ENCODE measurements at regions not wholly inside any gene's neighbourhood (a gene's known extent, or its start where the extent isn't known, plus 50 kb on each side); places are given as distances from the start of the nearest gene placed in this dataset.

DNA sequence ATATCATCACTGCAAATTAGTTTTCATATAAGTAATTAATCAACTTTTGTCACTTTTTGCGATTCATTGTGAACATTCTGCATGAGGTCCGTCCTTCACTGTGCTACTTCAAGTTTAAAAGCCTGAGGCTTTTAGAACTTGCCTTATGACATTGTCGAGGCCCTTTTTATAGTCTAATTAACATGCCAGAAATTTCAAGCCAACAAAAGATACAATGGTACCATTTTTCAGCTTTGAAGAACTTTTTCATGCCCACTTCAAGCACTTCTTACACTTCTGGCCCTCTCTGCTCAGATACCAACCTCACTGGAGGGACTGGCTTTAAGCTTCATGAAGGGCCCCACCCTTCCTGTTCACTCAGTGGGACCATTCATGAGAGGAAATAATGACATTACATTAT, 323.1 kb downstream of the TPBG start:
- H3K36me3 ChIP-seq (replicated peaks in 1 of 2) = no peaks in the 10 kb centered on the region
- no peaks in the 10 kb centered on the region for H3K27me3 ChIP-seq
- H3K9me3 ChIP-seq (replicated peaks in 1 of 3) = no peaks in the 10 kb centered on the region
- DNase-seq = no peak
- TF ChIP-seq POLR2A (IDR thresholded peaks at IDR 0.05) = no peak
- TF ChIP-seq, protein P1, sequence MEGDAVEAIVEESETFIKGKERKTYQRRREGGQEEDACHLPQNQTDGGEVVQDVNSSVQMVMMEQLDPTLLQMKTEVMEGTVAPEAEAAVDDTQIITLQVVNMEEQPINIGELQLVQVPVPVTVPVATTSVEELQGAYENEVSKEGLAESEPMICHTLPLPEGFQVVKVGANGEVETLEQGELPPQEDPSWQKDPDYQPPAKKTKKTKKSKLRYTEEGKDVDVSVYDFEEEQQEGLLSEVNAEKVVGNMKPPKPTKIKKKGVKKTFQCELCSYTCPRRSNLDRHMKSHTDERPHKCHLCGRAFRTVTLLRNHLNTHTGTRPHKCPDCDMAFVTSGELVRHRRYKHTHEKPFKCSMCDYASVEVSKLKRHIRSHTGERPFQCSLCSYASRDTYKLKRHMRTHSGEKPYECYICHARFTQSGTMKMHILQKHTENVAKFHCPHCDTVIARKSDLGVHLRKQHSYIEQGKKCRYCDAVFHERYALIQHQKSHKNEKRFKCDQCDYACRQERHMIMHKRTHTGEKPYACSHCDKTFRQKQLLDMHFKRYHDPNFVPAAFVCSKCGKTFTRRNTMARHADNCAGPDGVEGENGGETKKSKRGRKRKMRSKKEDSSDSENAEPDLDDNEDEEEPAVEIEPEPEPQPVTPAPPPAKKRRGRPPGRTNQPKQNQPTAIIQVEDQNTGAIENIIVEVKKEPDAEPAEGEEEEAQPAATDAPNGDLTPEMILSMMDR (IDR thresholded peaks at IDR 0.05) = no peak
- no peaks in the 10 kb centered on the region for H3K4me1 ChIP-seq (replicated peaks in 1 of 2)
- no peak overlapping the region for H3K4me3 ChIP-seq
- intact Hi-C loops (cut with DNase I) = no loop called here
- H3K27ac ChIP-seq = no peak overlapping the region
- WGBS, 4 donors = 74 to 83% (median 78%) methylated on average over 3 of the region's 3 CpGs

DNA sequence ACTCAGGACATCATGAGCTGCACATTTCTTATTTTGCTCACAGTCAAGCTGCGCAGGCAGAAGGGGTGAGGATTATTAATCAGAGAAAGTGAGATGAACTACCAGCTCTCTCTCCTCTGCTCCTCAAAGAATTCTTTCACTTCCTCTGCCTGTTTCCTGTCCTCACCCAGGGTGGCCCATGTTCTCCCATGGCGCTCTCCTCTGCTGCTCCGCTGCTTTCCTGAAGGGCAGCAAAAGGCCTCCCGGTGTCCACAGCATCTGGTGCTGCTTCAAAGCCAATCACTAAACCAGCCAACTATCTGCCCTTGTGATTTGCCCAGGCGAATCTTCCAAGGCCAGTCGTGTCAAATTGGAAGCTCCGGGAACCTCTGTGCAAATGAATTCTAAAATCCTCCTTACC, 324.2 kb downstream of the TPBG start:
- no peak for TF ChIP-seq POLR2A (IDR thresholded peaks at IDR 0.05)
- TF ChIP-seq, protein P1 (IDR thresholded peaks at IDR 0.05) = no peak
- WGBS, 4 donors = 49 to 60% (median 55%) methylated on average over 7 of the region's 7 CpGs

DNA sequence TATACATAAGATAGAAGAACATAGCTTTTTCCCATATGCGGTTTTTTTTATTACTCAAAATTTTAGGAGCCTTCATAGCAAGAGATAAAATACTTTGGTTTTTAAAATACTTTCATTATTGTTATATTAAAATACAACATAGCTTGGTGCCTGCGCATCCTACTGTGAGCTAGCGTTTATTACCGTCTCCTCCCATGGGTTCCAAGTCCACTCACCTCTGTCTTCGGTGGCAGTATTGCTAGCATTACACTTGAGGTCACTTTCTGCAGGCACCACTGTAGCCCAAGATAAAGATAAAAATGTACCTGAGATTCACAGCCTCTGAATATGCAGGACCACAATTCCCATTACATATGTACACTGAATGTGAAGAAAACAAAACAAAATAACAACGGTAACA, 326.7 kb downstream of the TPBG start:
- TF ChIP-seq POLR2A (IDR thresholded peaks at IDR 0.05) = no peak
- TF ChIP-seq, protein P1 (IDR thresholded peaks at IDR 0.05) = no peak
- WGBS, 4 donors = 81 to 89% (median 83%) methylated on average over 6 of the region's 6 CpGs
- DNase-seq = no peak

More for the DNA sequence above, 324.2 kb downstream of the TPBG start:
- no peak for DNase-seq
- no peak overlapping the region for H3K27ac ChIP-seq
- no peak overlapping the region for H3K4me3 ChIP-seq
- H3K36me3 ChIP-seq (replicated peaks in 1 of 2) = no peaks in the 10 kb centered on the region
- intact Hi-C loops (cut with DNase I) = no loop called here
- no peaks in the 10 kb centered on the region for H3K27me3 ChIP-seq
- no peaks in the 10 kb centered on the region for H3K4me1 ChIP-seq (replicated peaks in 1 of 2)
- H3K9me3 ChIP-seq (replicated peaks in 1 of 3) = no peaks in the 10 kb centered on the region

DNA sequence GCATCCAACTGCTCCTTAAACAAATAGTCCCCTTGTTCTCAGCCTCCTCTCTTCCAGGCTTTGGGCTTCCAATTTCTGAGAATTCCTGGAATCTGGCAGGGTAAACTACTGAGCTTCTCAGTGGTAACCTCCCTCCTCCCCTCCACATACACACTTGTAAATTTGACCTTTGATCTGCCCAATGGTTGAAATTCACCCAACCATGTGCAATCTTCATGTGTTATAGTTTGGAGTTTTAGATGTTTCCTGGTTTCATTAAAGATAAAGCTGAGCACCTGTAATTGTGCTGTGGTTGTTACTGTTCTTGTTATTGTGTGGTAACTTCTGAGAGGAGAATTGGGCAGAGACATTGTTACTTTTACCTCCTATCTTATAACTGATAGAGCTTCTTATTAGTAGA, 328.4 kb downstream of the TPBG start:
- Histone ChIP-seq H3K4me3 (no peak overlapping the region), H3K4me1 (replicated peaks in 1 of 2) (no peaks in the 10 kb centered on the region), H3K27ac (no peak overlapping the region), H3K27me3 (no peaks in the 10 kb centered on the region), H3K9me3 (replicated peaks in 1 of 3) (no peaks in the 10 kb centered on the region), H3K36me3 (replicated peaks in 1 of 2) (no peaks in the 10 kb centered on the region)
- DNase-seq = no peak
- TF ChIP-seq POLR2A (IDR thresholded peaks at IDR 0.05) = no peak
- TF ChIP-seq, protein P1 (IDR thresholded peaks at IDR 0.05) = no peak
- intact Hi-C loops (cut with DNase I) = no loop called here

More for the DNA sequence above, 326.7 kb downstream of the TPBG start:
- Histone ChIP-seq H3K9me3 (replicated peaks in 1 of 3) (no peaks in the 10 kb centered on the region), H3K36me3 (replicated peaks in 1 of 2) (no peaks in the 10 kb centered on the region), H3K4me3 (no peak overlapping the region), H3K27ac (no peak overlapping the region), H3K4me1 (replicated peaks in 1 of 2) (no peaks in the 10 kb centered on the region), H3K27me3 (no peaks in the 10 kb centered on the region)
- intact Hi-C loops (cut with DNase I) = no loop called here
